Lower leg skin (tissue), 3 donors: ENCODE measurements at regions not wholly inside any gene's neighbourhood (a gene's known extent, or its start where the extent isn't known, plus 50 kb on each side); places are given as distances from the start of the nearest gene placed in this dataset.

ENCODE experiments used
- CTCF ChIP-seq, 3 donors: fragments of 450-650 bp; IDR thresholded peaks; one replicate each; pipeline ENCODE4 v1.5.1; 2016; ENCODE audit warnings: antibody characterized with exemption in 3 of 3, mild to moderate bottlenecking in 3 of 3, moderate library complexity in 2 of 3
- POLR2A ChIP-seq, 2 donors: fragments of 450-650 bp; IDR thresholded peaks; one replicate each; pipeline ENCODE4 v1.6.1; 2016 to 2017; ENCODE audit warnings: antibody characterized with exemption in 2 of 2, mild to moderate bottlenecking in 1 of 2, moderate library complexity in 1 of 2

GRCh38 chr3:23644099-23644498 lies 161.7 kb upstream of the UBE2E1 start:
- no peak for TF ChIP-seq CTCF (IDR thresholded peaks at IDR 0.05)
- TF ChIP-seq POLR2A (IDR thresholded peaks at IDR 0.05), result no peak
